Astrocyte (in vitro differentiated cells and primary cell): ENCODE measurements at regions not wholly inside any gene's neighbourhood (a gene's known extent, or its start where the extent isn't known, plus 50 kb on each side); places are given as distances from the start of the nearest gene placed in this dataset.

Experiments
- EZH2 ChIP-seq: IDR thresholded peaks from 2 replicates; pipeline ENCODE4 v1.6.1; 2012; ENCODE audit warnings: mild to moderate bottlenecking, low read length, inconsistent platforms; ENCODE audit not compliant: insufficient read depth
- TF ChIP-seq, protein P1 (sequence below): IDR thresholded peaks from 2 replicates; pipeline ENCODE4 v1.5.1; 2011; ENCODE audit warnings: low read depth, mild to moderate bottlenecking, inconsistent platforms, low read length, moderate library complexity; ENCODE audit not compliant: insufficient read depth

DNA sequence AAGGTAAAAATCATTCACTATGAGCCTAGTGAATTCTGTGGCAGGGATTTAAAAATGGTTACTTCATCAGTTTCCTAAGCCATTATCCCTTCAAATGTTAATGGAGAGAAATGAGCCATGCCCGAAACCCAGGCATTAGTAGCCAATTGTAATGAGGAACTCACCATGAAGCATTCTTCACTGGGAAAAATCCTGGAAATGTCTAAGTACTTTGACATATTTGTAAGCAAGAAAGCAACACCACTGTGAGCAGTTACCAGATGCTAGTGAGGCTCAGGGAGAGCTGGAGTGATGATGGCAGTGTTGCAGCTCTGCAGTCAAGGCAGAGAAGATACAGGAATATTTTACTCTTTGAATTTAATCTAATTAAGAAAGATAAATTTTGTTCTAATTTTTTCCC is 220.0 kb upstream of the MBL2 start:
- TF ChIP-seq, protein P1, sequence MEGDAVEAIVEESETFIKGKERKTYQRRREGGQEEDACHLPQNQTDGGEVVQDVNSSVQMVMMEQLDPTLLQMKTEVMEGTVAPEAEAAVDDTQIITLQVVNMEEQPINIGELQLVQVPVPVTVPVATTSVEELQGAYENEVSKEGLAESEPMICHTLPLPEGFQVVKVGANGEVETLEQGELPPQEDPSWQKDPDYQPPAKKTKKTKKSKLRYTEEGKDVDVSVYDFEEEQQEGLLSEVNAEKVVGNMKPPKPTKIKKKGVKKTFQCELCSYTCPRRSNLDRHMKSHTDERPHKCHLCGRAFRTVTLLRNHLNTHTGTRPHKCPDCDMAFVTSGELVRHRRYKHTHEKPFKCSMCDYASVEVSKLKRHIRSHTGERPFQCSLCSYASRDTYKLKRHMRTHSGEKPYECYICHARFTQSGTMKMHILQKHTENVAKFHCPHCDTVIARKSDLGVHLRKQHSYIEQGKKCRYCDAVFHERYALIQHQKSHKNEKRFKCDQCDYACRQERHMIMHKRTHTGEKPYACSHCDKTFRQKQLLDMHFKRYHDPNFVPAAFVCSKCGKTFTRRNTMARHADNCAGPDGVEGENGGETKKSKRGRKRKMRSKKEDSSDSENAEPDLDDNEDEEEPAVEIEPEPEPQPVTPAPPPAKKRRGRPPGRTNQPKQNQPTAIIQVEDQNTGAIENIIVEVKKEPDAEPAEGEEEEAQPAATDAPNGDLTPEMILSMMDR = no peak
- TF ChIP-seq EZH2 = no peak
